GM23338 (cell line): ENCODE measurements at regions not wholly inside any gene's neighbourhood (a gene's known extent, or its start where the extent isn't known, plus 50 kb on each side); places are given as distances from the start of the nearest gene placed in this dataset.

Experiments
- ATAC-seq: fragments of 200-7000 bp; cut with Tn5 transposase; 3 replicates; pipeline ENCODE4 v1.9.1; 2020
- DNase-seq: peaks from one replicate; pipeline ENCODE4 v3.0.0-alpha.2; 2015; ENCODE audit warnings: low spot score
- H2AFZ ChIP-seq: fragments of 200-600 bp; sonication (generic); 2 replicates; pipeline ENCODE4 v1.8.0; 2016; ENCODE audit warnings: antibody characterized with exemption, mild to moderate bottlenecking, moderate library complexity
- H3F3A ChIP-seq: fragments of 200-600 bp; sonication (generic); replicated peaks from 2 replicates; pipeline ENCODE4 v1.8.0; 2017; ENCODE audit warnings: antibody characterized with exemption, mixed run types, low read depth
- H3K27ac ChIP-seq: fragments of 200-600 bp; sonication (generic); 2 replicates; pipeline ENCODE4 v1.6.1; 2016; ENCODE audit warnings: low read depth
- H3K27me3 ChIP-seq: fragments of 200-600 bp; sonication (generic); 2 replicates; pipeline ENCODE4 v1.8.0; 2016; ENCODE audit warnings: mild to moderate bottlenecking, mixed run types, moderate library complexity; ENCODE audit not compliant: insufficient read depth
- H3K36me3 ChIP-seq: fragments of 200-600 bp; sonication (generic); 2 replicates; pipeline ENCODE4 v1.8.0; 2016; ENCODE audit warnings: mild to moderate bottlenecking; ENCODE audit not compliant: insufficient read depth
- H3K4me1 ChIP-seq: fragments of 200-600 bp; sonication (generic); 2 replicates; pipeline ENCODE4 v1.8.0; 2016; ENCODE audit warnings: mild to moderate bottlenecking, moderate library complexity; ENCODE audit not compliant: insufficient read depth
- H3K4me2 ChIP-seq: fragments of 200-600 bp; sonication (generic); 2 replicates; pipeline ENCODE4 v1.7.1; 2017; ENCODE audit warnings: mixed run types
- H3K4me3 ChIP-seq: fragments of 200-600 bp; sonication (generic); 2 replicates; pipeline ENCODE4 v1.6.1; 2016; ENCODE audit warnings: mixed run types
- H3K79me2 ChIP-seq: fragments of 200-600 bp; sonication (generic); replicated peaks from 2 replicates; pipeline ENCODE4 v1.8.0; 2017; ENCODE audit warnings: mild to moderate bottlenecking; ENCODE audit not compliant: insufficient read depth
- H3K9me2 ChIP-seq: fragments of 200-600 bp; sonication (generic); 2 replicates; pipeline ENCODE4 v1.8.0; 2017; ENCODE audit not compliant: insufficient read depth
- H4K20me1 ChIP-seq: fragments of 200-600 bp; sonication (generic); replicated peaks from 2 replicates; pipeline ENCODE4 v1.8.0; 2017; ENCODE audit warnings: mild to moderate bottlenecking; ENCODE audit not compliant: insufficient read depth
- H3K27ac Mint-ChIP-seq: 2 replicates; pipeline ENCODE4 v1.8.0; 2020; ENCODE audit warnings: inconsistent platforms, mild to moderate bottlenecking, moderate library complexity, mixed read lengths
- H3K27me3 Mint-ChIP-seq: 3 replicates; pipeline ENCODE4 v1.8.0; 2022; ENCODE audit warnings: low read depth, mild to moderate bottlenecking, moderate library complexity, mixed read lengths, inconsistent platforms; ENCODE audit not compliant: insufficient read depth, poor library complexity
- H3K36me3 Mint-ChIP-seq: 3 replicates; pipeline ENCODE4 v1.8.0; 2021; ENCODE audit warnings: low read depth, mild to moderate bottlenecking, inconsistent platforms, moderate library complexity, mixed read lengths
- H3K4me1 Mint-ChIP-seq: 3 replicates; pipeline ENCODE4 v1.8.0; 2020; ENCODE audit warnings: mild to moderate bottlenecking, inconsistent platforms, mixed read lengths
- H3K4me3 Mint-ChIP-seq: 3 replicates; pipeline ENCODE4 v1.8.0; 2021; ENCODE audit warnings: moderate library complexity, mild to moderate bottlenecking, inconsistent platforms, mixed read lengths
- H3K9me3 Mint-ChIP-seq: 3 replicates; pipeline ENCODE4 v1.8.0; 2020; ENCODE audit warnings: moderate library complexity, mild to moderate bottlenecking, inconsistent platforms, mixed read lengths
- CREB1 ChIP-seq: fragments of 250-450 bp; sonication (Bioruptor Pico); IDR thresholded peaks from 2 replicates; pipeline ENCODE4 v1.5.0; 2020; ENCODE audit warnings: low read depth, mild to moderate bottlenecking, moderate library complexity
- CTCF ChIP-seq, 2 experiments: fragments of 200-600 bp in 1 of 2; sonication (generic) in 1 of 2; conservative IDR thresholded peaks; 2 replicates each; pipeline versions ENCODE4 v1.5.1 to v1.6.1; 2016 to 2017; ENCODE audit warnings: antibody characterized with exemption in 2 of 2, low read depth in 2 of 2, mild to moderate bottlenecking in 2 of 2, moderate library complexity in 1 of 2
- ETS1 ChIP-seq: IDR thresholded peaks from 2 replicates; pipeline ENCODE4 v1.6.1; 2016; ENCODE audit warnings: antibody characterized with exemption
- EZH2 ChIP-seq: fragments of 200-600 bp; sonication (generic); IDR thresholded peaks from one replicate; pipeline ENCODE4 v1.8.0; 2017; ENCODE audit warnings: antibody characterized with exemption, mild to moderate bottlenecking, low read depth; ENCODE audit not compliant: unreplicated experiment
- JUNB ChIP-seq: IDR thresholded peaks from one replicate; pipeline ENCODE4 v1.6.1; 2016; ENCODE audit warnings: antibody characterized with exemption; ENCODE audit not compliant: unreplicated experiment
- NANOG ChIP-seq: IDR thresholded peaks from 2 replicates; pipeline ENCODE4 v1.6.1; 2016; ENCODE audit warnings: antibody characterized with exemption, borderline replicate concordance
- POLR2AphosphoS5 ChIP-seq: IDR thresholded peaks from 2 replicates; pipeline ENCODE4 v1.6.1; 2016; ENCODE audit warnings: antibody characterized with exemption, low read depth
- REST ChIP-seq: IDR thresholded peaks from one replicate; pipeline ENCODE4 v1.6.1; 2018; ENCODE audit warnings: antibody characterized with exemption; ENCODE audit not compliant: unreplicated experiment
- STAT1 ChIP-seq: IDR thresholded peaks from one replicate; pipeline ENCODE4 v1.6.1; 2016; ENCODE audit warnings: antibody characterized with exemption; ENCODE audit not compliant: unreplicated experiment
- ZNF114 ChIP-seq: fragments of 250-450 bp; sonication (Bioruptor Pico); IDR thresholded peaks from 2 replicates; pipeline ENCODE4 v1.5.0; 2020; ENCODE audit warnings: mild to moderate bottlenecking, moderate library complexity
- ZNF331 ChIP-seq: fragments of 250-450 bp; sonication (Bioruptor Pico); IDR thresholded peaks from 2 replicates; pipeline ENCODE4 v1.5.0; 2020; ENCODE audit warnings: low read depth, mild to moderate bottlenecking, moderate library complexity

GRCh38 chrX:93177930-93178329 lies 495.4 kb downstream of the NAP1L3 start:
- no peaks in the 10 kb centered on the region for H3F3A ChIP-seq
- H3K9me2 ChIP-seq = no peaks in the 10 kb centered on the region
- H3K4me1 ChIP-seq = no peaks in the 10 kb centered on the region
- no peaks in the 10 kb centered on the region for H3K79me2 ChIP-seq
- H3K27me3 ChIP-seq = no peaks in the 10 kb centered on the region
- peak; percentile 2 for DNase-seq
- no peak overlapping the region for H3K4me2 ChIP-seq
- Mint-ChIP-seq H3K4me3 (no peak overlapping the region), H3K27ac (no peak overlapping the region), H3K9me3 (peaks cover 56% of the 10 kb centered on the region), H3K27me3 (no peaks in the 10 kb centered on the region), H3K36me3 (peaks cover 32% of the 10 kb centered on the region), H3K4me1 (no peaks in the 10 kb centered on the region)
- TF ChIP-seq EZH2 = no peak
- TF ChIP-seq JUNB = no peak
- TF ChIP-seq ETS1 = no peak
- TF ChIP-seq ZNF331 = no peak
- TF ChIP-seq POLR2AphosphoS5 = no peak
- TF ChIP-seq REST = no peak
- no peak for TF ChIP-seq STAT1
- no peak for TF ChIP-seq CREB1
- no peak overlapping the region for H3K4me3 ChIP-seq
- no peak for ATAC-seq
- no peaks in the 10 kb centered on the region for H4K20me1 ChIP-seq
- no peaks in the 10 kb centered on the region for H3K36me3 ChIP-seq
- no peak overlapping the region for H2AFZ ChIP-seq
- no peak overlapping the region for H3K27ac ChIP-seq

GRCh38 chrX:93169771-93170170 lies 503.6 kb downstream of the NAP1L3 start:
- Histone ChIP-seq H3K79me2 (no peaks in the 10 kb centered on the region), H2AFZ (no peak overlapping the region), H3K4me3 (no peak overlapping the region), H3K27me3 (no peaks in the 10 kb centered on the region), H3K27ac (no peak overlapping the region), H3F3A (no peaks in the 10 kb centered on the region), H3K36me3 (no peaks in the 10 kb centered on the region), H4K20me1 (no peaks in the 10 kb centered on the region), H3K4me2 (no peak overlapping the region), H3K9me2 (no peaks in the 10 kb centered on the region), H3K4me1 (no peaks in the 10 kb centered on the region)
- H3K36me3 Mint-ChIP-seq = peaks cover 26% of the 10 kb centered on the region
- no peak overlapping the region for H3K27ac Mint-ChIP-seq
- H3K4me3 Mint-ChIP-seq = no peak overlapping the region
- H3K9me3 Mint-ChIP-seq = peaks cover 35% of the 10 kb centered on the region
- DNase-seq (no peak), ATAC-seq (no peak)
- no peaks in the 10 kb centered on the region for H3K4me1 Mint-ChIP-seq
- no peaks in the 10 kb centered on the region for H3K27me3 Mint-ChIP-seq
- TF ChIP-seq ZNF114 (CRISPR knock-in tag) = no peak
- TF ChIP-seq CTCF (conservative IDR thresholded peaks at IDR 0.05; ENCODE audit: low read depth in 2 of 2) = no peak
- TF ChIP-seq ZNF331 = no peak
- TF ChIP-seq EZH2 = no peak
- no peak for TF ChIP-seq NANOG
